ENCODE measurements at regions not wholly inside any gene's neighbourhood (a gene's known extent, or its start where the extent isn't known, plus 50 kb on each side); places are given as distances from the start of the nearest gene placed in this dataset.

DNA sequence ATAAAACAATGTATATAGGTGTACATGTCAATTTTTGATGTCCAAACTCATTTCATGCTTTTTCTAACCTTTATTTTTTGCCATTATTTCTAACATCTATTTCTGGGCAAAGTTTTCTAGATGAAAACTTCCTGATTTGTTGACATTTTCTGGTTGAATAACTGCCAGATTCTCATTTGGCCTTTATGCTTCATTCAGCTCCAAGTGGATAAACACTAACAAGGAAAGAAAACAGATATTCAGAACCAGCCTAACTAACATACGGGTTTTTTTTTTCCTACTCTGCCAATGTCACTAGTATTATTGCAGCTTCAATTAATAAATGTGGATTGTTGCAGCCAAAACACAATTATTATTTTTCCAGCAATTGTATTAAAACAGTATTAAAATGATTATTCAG lies 50.9 kb upstream of the RAP1GDS1 start:
- Mint-ChIP-seq H3K9me3 (no peaks in the 10 kb centered on the region), H3K4me3 (no peak overlapping the region), H3K36me3 (no peaks in the 10 kb centered on the region), H3K27ac (no peak overlapping the region), H3K27me3 (no peaks in the 10 kb centered on the region), H3K4me1 (no peaks in the 10 kb centered on the region)
- no peak for ATAC-seq

DNA sequence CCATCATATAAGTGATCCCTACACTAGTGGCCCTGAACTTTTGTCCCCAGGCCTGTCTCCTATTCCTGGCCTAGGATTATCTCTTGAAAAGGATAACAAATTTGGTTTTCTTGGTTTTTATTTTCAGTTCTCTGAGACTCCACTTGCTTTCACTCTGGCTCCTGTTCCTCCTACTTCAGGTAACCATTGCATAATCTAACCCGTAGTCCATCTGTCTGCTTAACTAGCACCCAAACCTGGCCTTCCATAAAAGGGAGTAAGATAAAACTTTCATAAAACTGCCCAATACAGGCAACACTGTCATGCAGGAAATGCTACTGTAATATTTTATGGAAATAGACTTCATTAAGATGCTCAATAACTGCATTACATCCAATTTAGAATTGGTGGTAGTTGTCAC lies 52.1 kb upstream of the RAP1GDS1 start:
- no peak for ATAC-seq
- H3K27me3 Mint-ChIP-seq, result no peaks in the 10 kb centered on the region

DNA sequence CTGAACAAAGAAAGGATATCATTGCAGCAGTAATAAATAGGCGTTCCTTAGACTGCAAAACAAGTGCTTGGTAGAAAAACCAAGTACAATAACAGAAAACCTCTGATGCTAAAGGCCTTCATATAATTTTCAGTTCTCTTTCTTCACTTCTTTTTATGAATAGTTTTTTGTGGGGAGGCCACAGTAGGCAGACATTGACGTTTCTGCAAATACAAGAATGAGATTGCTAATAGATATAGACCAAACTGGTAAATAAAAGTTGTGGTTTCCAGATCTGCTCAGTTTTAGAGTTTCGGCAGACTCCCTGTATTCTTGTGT lies 57.0 kb upstream of the RAP1GDS1 start:
- Mint-ChIP-seq H3K4me1 (peaks cover 30% of the 10 kb centered on the region), H3K27me3 (no peaks in the 10 kb centered on the region), H3K4me3 (peak overlapping the region; percentile 78), H3K36me3 (peaks cover 5% of the 10 kb centered on the region), H3K9me3 (peaks cover 4% of the 10 kb centered on the region), H3K27ac (peak overlapping the region; percentile 97)
- peak; percentile 83 for ATAC-seq

More for the DNA sequence above, 52.1 kb upstream of the RAP1GDS1 start:
- H3K36me3 Mint-ChIP-seq, result no peaks in the 10 kb centered on the region
- peaks cover 5% of the 10 kb centered on the region for H3K4me1 Mint-ChIP-seq
- no peaks in the 10 kb centered on the region for H3K9me3 Mint-ChIP-seq
- no peak overlapping the region for H3K27ac Mint-ChIP-seq
- H3K4me3 Mint-ChIP-seq, result no peak overlapping the region

GRCh38 chr4:98203332-98204235 lies 57.6 kb upstream of the RAP1GDS1 start:
- no peaks in the 10 kb centered on the region for H3K27me3 Mint-ChIP-seq
- peaks cover 4% of the 10 kb centered on the region for H3K9me3 Mint-ChIP-seq
- H3K4me3 Mint-ChIP-seq, result peak overlapping the region; percentile 78
- peaks cover 30% of the 10 kb centered on the region for H3K4me1 Mint-ChIP-seq
- peak overlapping the region; percentile 97 for H3K27ac Mint-ChIP-seq
- peak; percentile 93 for ATAC-seq
- peaks cover 6% of the 10 kb centered on the region for H3K36me3 Mint-ChIP-seq

GRCh38 chr4:98202907-98203306 lies 58.3 kb upstream of the RAP1GDS1 start:
- no peaks in the 10 kb centered on the region for H3K27me3 Mint-ChIP-seq
- peak overlapping the region; percentile 97 for H3K27ac Mint-ChIP-seq
- H3K36me3 Mint-ChIP-seq, result peaks cover 13% of the 10 kb centered on the region
- peak overlapping the region; percentile 78 for H3K4me3 Mint-ChIP-seq
- peaks cover 7% of the 10 kb centered on the region for H3K9me3 Mint-ChIP-seq
- H3K4me1 Mint-ChIP-seq, result peaks cover 30% of the 10 kb centered on the region
- ATAC-seq, result no peak

GRCh38 chr4:98199247-98199646 lies 56.0 kb upstream of the STPG2 start:
- Mint-ChIP-seq H3K4me1 (peaks cover 27% of the 10 kb centered on the region), H3K36me3 (peaks cover 39% of the 10 kb centered on the region), H3K27me3 (no peaks in the 10 kb centered on the region), H3K4me3 (no peak overlapping the region), H3K27ac (no peak overlapping the region), H3K9me3 (peaks cover 22% of the 10 kb centered on the region)
- no peak for ATAC-seq

GRCh38 chr4:98195005-98195404 lies 51.7 kb upstream of the STPG2 start:
- Mint-ChIP-seq H3K27ac (no peak overlapping the region), H3K36me3 (peaks cover 52% of the 10 kb centered on the region), H3K9me3 (peaks cover 24% of the 10 kb centered on the region)

DNA sequence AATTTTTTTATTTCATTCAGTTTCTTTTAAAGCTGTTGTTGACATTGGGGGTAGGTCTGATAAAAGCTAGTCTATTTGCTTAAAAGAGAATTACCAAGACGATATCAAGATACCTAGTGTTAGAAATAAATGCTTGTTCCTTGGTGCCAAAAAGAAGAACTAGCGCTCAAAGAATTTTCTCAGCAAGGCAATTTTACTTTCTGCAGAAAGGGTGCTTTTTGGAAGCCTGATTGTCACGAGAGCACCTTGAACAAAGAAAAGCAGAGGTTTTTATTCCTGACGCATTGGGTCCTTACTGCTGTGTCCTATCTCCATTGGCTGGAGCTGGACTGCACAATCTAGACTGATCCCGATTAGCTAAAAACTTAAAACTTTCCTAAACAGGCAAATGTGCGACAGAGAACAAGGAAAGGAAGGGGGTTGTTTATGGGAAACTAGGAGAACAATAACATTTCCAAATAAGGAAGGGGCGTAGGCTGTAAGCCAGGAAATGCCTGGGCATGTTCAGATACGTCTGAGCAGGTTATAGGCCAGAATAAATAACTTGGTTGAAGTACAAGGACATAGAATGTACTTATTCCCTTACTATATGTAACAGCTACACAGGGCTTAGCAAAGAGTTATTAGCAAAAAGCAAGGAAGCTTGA lies 50.3 kb upstream of the STPG2 start:
- no peak for ATAC-seq
- Mint-ChIP-seq H3K27me3 (no peaks in the 10 kb centered on the region), H3K4me3 (no peak overlapping the region), H3K4me1 (no peaks in the 10 kb centered on the region), H3K36me3 (peaks cover 55% of the 10 kb centered on the region), H3K27ac (no peak overlapping the region), H3K9me3 (peaks cover 30% of the 10 kb centered on the region)

More at GRCh38 chr4:98195005-98195404, 51.7 kb upstream of the STPG2 start:
- no peak for ATAC-seq
- no peak overlapping the region for H3K4me3 Mint-ChIP-seq
- H3K27me3 Mint-ChIP-seq, result no peaks in the 10 kb centered on the region
- no peaks in the 10 kb centered on the region for H3K4me1 Mint-ChIP-seq

Measured in stimulated activated memory B cell treated with anti-CD40 and anti-IgM and Interleukin-4, amounts not matched to agents 10 μg/mL and 1 μg/mL and 100 μg/mL, for 72 hours (primary cell).